Activated naive CD8-positive, alpha-beta T cell treated with anti-CD3 and anti-CD28 coated beads, Interleukin-2, amount 50 U/mL, for 24 hours (primary cell): ENCODE measurements at regions not wholly inside any gene's neighbourhood (a gene's known extent, or its start where the extent isn't known, plus 50 kb on each side); places are given as distances from the start of the nearest gene placed in this dataset.

Source experiments
- ATAC-seq: fragments of 150-1000 bp; cut with Tn5 transposase; one replicate; pipeline ENCODE4 v1.10.0; 2021
- DNase-seq: peaks from one replicate; pipeline ENCODE4 v3.0.0; 2021
- H3K27ac Mint-ChIP-seq: one replicate; pipeline ENCODE4 v1.8.0; 2021; ENCODE audit warnings: mild to moderate bottlenecking, mixed read lengths
- H3K27me3 Mint-ChIP-seq: one replicate; pipeline ENCODE4 v1.8.0; 2021; ENCODE audit warnings: mixed read lengths
- H3K36me3 Mint-ChIP-seq: one replicate; pipeline ENCODE4 v1.8.0; 2021; ENCODE audit warnings: low read depth, mixed read lengths
- H3K4me1 Mint-ChIP-seq: one replicate; pipeline ENCODE4 v1.8.0; 2021; ENCODE audit warnings: mixed read lengths
- H3K4me3 Mint-ChIP-seq: one replicate; pipeline ENCODE4 v1.8.0; 2021; ENCODE audit warnings: mild to moderate bottlenecking, moderate library complexity, mixed read lengths
- H3K9me3 Mint-ChIP-seq: one replicate; pipeline ENCODE4 v1.8.0; 2021; ENCODE audit warnings: mixed read lengths

DNA sequence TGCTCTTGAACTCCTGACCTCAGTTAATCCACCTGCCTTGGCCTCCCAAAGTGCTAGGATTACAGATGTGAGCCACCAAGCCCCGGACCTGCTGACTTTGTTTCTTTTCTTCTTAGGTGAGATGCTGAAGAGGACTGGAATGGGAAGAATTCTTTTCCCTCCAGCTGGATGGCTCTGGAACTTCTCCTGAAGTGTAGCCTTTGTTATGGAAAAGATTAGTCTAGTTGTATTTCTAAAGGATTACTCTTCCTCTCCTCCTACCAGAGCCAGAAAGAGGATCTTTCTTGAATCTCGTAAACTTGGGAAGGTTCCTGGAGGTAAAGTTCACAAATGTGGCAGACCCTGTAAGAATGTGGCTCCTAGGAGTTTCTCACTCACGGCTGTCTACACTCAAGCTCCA lies 95.4 kb upstream of the LARGE1 start:
- Mint-ChIP-seq H3K4me3 (no peak overlapping the region), H3K36me3 (no peaks in the 10 kb centered on the region), H3K27me3 (no peaks in the 10 kb centered on the region), H3K4me1 (no peaks in the 10 kb centered on the region), H3K27ac (no peak overlapping the region), H3K9me3 (peaks cover 19% of the 10 kb centered on the region)
- no peak for ATAC-seq
- no peak for DNase-seq

DNA sequence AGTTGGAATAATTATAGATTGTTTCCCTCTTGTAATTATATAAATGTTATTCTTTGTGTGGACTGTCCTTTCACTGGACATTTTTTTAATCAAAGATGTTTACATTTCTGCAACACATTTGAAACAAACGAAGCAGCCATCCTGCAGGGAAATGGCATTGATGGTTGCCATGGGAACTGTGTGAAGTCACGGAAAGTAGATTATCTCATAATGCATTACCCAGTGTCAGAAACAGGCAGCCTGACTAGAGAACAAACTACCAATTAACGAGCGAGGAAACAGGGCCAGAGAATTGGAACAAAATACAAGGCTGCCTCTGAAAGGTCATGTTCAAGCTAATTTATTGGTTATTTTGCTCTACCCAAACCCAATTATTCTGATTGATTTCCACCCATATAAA lies 96.9 kb upstream of the LARGE1 start:
- ATAC-seq, result no peak
- H3K9me3 Mint-ChIP-seq, result peaks cover 19% of the 10 kb centered on the region
- no peaks in the 10 kb centered on the region for H3K36me3 Mint-ChIP-seq
- DNase-seq, result no peak
- H3K4me1 Mint-ChIP-seq, result no peaks in the 10 kb centered on the region
- no peaks in the 10 kb centered on the region for H3K27me3 Mint-ChIP-seq
- H3K27ac Mint-ChIP-seq, result no peak overlapping the region
- H3K4me3 Mint-ChIP-seq, result no peak overlapping the region

- Mint-ChIP-seq H3K27ac (no peak overlapping the region), H3K36me3 (no peaks in the 10 kb centered on the region), H3K9me3 (peaks cover 18% of the 10 kb centered on the region), H3K27me3 (no peaks in the 10 kb centered on the region), H3K4me1 (no peaks in the 10 kb centered on the region), H3K4me3 (no peak overlapping the region)
- no peak for DNase-seq
- no peak for ATAC-seq
Observed at GRCh38 chr22:34019190-34019845, 99.0 kb upstream of the LARGE1 start.

- peaks cover 30% of the 10 kb centered on the region for H3K9me3 Mint-ChIP-seq
Observed at GRCh38 chr22:34035209-34035608, 114.9 kb upstream of the LARGE1 start.

DNA sequence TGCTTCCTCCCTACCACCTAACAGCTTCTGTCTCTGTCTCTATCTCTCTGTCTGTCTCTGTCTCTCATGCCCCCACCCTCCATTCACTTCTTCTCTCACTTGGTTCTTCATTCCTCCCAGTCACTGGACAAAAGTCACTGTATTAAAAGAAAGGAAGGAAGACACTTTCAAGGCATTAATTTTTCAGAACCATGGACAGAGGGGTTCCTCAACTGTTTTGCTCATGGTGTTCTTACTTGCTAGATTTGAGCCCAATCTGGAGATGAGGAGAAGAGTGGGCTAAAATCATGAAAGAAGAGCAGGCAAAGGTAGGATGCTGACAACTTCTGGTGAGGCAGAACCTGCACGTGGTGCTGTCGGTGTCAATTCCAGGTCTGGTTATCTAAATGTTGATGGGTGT lies 116.7 kb upstream of the LARGE1 start:
- ATAC-seq (no peak), DNase-seq (no peak)
- H3K36me3 Mint-ChIP-seq, result no peaks in the 10 kb centered on the region
- peaks cover 25% of the 10 kb centered on the region for H3K9me3 Mint-ChIP-seq
- no peak overlapping the region for H3K27ac Mint-ChIP-seq
- no peaks in the 10 kb centered on the region for H3K27me3 Mint-ChIP-seq
- H3K4me1 Mint-ChIP-seq, result no peaks in the 10 kb centered on the region
- no peak overlapping the region for H3K4me3 Mint-ChIP-seq

More at GRCh38 chr22:34035209-34035608, 114.9 kb upstream of the LARGE1 start:
- Mint-ChIP-seq H3K36me3 (no peaks in the 10 kb centered on the region), H3K27me3 (peaks cover 2% of the 10 kb centered on the region), H3K4me1 (no peaks in the 10 kb centered on the region), H3K4me3 (no peak overlapping the region), H3K27ac (no peak overlapping the region)
- no peak for DNase-seq
- ATAC-seq, result no peak

GRCh38 chr22:34038801-34039555 lies 118.7 kb upstream of the LARGE1 start:
- DNase-seq (no peak), ATAC-seq (no peak)
- Mint-ChIP-seq H3K36me3 (no peaks in the 10 kb centered on the region), H3K4me1 (no peaks in the 10 kb centered on the region), H3K27ac (no peak overlapping the region), H3K9me3 (peaks cover 18% of the 10 kb centered on the region), H3K27me3 (no peaks in the 10 kb centered on the region), H3K4me3 (no peak overlapping the region)

DNA sequence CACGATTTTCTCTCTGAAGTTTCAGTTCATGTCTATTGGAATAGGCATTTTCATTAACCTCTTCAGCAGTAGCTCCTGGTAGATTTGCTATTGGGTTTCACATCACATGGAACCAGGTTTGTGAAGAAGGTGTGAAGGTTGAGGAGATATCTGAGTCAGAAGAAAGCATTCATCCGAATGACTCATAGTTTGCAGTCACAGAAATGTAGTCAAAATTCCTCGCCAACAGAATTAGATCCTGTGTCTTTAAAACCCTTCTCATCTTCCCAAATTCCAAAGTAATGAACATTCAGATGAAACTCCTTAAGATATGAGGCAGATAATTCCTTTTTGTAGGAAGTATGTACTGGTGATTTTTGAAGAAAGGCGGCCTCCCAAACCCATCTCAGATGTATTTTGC lies 125.0 kb upstream of the LARGE1 start:
- no peak for ATAC-seq
- no peaks in the 10 kb centered on the region for H3K36me3 Mint-ChIP-seq
- no peaks in the 10 kb centered on the region for H3K4me1 Mint-ChIP-seq
- H3K9me3 Mint-ChIP-seq, result no peaks in the 10 kb centered on the region
- H3K27me3 Mint-ChIP-seq, result no peaks in the 10 kb centered on the region
- no peak overlapping the region for H3K4me3 Mint-ChIP-seq
- no peak overlapping the region for H3K27ac Mint-ChIP-seq
- no peak for DNase-seq

DNA sequence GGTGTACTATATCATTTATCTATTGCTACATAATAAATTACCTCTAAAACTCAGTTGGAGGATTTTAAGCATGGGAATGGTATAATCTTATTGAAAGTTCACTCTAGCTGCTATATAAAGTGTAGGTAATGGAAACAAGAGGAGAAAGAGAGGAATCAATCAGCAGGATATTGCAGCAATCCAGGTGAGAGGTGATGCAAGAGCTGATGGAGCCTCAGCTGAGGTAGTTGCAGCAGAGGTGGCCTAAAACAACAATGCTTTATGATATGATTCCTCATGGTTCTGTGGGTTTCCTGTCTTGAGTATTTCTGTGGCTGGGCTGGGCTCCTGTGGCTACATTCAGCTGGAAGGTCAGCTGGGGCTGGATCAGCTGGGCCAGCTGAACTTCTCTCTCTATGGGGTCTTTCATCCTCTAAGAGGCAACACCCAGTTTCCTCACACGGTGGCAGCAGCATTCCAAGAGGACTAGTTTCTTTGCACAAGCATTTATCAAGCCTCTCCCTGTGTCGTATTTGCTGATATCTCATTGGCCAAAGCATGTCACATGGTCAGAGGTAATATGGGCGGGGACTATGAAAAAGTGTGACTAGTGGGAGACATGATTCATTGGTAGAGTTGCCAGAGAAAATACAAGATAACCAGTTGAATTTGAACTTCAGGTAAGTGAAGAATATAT lies 135.4 kb upstream of the LARGE1 start:
- H3K4me3 Mint-ChIP-seq, result no peak overlapping the region
- no peak overlapping the region for H3K27ac Mint-ChIP-seq
- H3K27me3 Mint-ChIP-seq, result no peaks in the 10 kb centered on the region
- H3K4me1 Mint-ChIP-seq, result no peaks in the 10 kb centered on the region
- H3K36me3 Mint-ChIP-seq, result no peaks in the 10 kb centered on the region
- H3K9me3 Mint-ChIP-seq, result peaks cover 12% of the 10 kb centered on the region
- DNase-seq (no peak), ATAC-seq (no peak)

DNA sequence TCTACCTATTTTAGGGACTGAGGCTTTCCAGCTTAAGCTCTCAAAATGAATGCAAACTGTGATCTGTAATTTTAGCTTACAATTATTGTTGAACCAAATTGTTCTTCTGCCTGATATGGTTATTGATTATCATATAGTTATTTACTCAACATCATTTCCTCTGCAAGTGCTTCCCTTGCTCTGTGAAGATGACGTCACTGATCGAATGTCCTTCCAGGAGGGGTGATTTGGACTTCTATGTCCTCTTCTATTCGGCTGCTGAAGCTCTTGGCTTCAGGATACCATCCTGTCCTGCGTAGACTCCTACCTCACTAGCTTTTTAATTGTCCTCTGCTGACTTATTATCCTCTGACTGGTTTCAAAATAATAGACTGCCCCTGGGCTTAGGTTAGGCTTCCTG lies 137.4 kb upstream of the LARGE1 start:
- no peaks in the 10 kb centered on the region for H3K4me1 Mint-ChIP-seq
- DNase-seq (no peak), ATAC-seq (no peak)
- no peaks in the 10 kb centered on the region for H3K27me3 Mint-ChIP-seq
- H3K36me3 Mint-ChIP-seq, result no peaks in the 10 kb centered on the region
- H3K4me3 Mint-ChIP-seq, result no peak overlapping the region
- no peak overlapping the region for H3K27ac Mint-ChIP-seq
- H3K9me3 Mint-ChIP-seq, result peaks cover 14% of the 10 kb centered on the region

GRCh38 chr22:34064696-34065095 lies 144.4 kb upstream of the LARGE1 start:
- Mint-ChIP-seq H3K27ac (no peak overlapping the region), H3K36me3 (no peaks in the 10 kb centered on the region), H3K4me1 (no peaks in the 10 kb centered on the region), H3K27me3 (no peaks in the 10 kb centered on the region), H3K4me3 (no peak overlapping the region), H3K9me3 (peaks cover 6% of the 10 kb centered on the region)
- ATAC-seq (no peak), DNase-seq (no peak)

DNA sequence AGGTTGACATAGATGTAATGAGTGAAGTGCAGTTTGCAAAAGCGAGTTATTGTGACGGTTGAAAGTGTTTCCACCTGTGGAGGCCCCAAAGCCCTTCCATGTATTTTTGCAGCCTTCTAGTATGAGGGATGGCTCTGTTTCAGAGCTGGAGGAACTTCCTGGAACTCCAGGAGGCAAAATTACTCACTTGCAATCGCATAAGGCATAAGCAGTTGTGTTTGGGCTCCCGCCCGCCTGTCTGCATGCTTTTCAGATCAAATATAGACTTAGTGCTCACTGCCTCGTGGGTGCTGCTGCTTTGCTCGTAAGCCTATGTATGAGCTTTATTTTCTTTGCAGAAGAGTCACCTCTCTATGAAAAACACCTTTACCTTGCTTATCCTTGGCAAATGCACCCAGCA lies 146.8 kb upstream of the LARGE1 start:
- peaks cover under 1% of the 10 kb centered on the region for H3K9me3 Mint-ChIP-seq
- DNase-seq (no peak), ATAC-seq (no peak)
- H3K4me3 Mint-ChIP-seq, result no peak overlapping the region
- no peaks in the 10 kb centered on the region for H3K27me3 Mint-ChIP-seq
- H3K4me1 Mint-ChIP-seq, result no peaks in the 10 kb centered on the region
- no peaks in the 10 kb centered on the region for H3K36me3 Mint-ChIP-seq
- no peak overlapping the region for H3K27ac Mint-ChIP-seq

DNA sequence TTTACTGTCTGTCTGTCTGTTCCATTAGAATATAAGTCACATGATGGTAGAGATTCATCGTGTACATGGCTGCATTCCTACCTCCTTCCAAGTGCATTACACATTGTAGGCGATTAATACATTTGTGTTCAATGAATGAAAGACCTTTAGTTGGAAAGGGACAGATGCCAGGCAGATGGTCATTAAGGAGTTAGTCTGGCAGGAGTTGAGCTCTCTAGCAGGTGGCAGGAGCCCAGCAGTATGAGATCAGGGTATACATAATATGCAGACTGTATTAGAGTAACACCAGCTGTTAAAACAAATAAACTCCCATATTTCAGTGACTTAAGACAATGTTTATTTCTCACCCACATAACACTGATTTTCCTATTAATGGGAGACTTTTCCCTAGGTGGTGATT lies 147.7 kb upstream of the LARGE1 start:
- Mint-ChIP-seq H3K9me3 (no peaks in the 10 kb centered on the region), H3K27ac (no peak overlapping the region), H3K4me3 (no peak overlapping the region), H3K4me1 (no peaks in the 10 kb centered on the region), H3K36me3 (no peaks in the 10 kb centered on the region), H3K27me3 (no peaks in the 10 kb centered on the region)
- ATAC-seq, result no peak
- DNase-seq, result no peak

GRCh38 chr22:34070051-34070450 lies 149.8 kb upstream of the LARGE1 start:
- Mint-ChIP-seq H3K4me1 (no peaks in the 10 kb centered on the region), H3K27me3 (no peaks in the 10 kb centered on the region), H3K36me3 (no peaks in the 10 kb centered on the region), H3K4me3 (no peak overlapping the region), H3K9me3 (no peaks in the 10 kb centered on the region), H3K27ac (no peak overlapping the region)
- DNase-seq (no peak), ATAC-seq (no peak)

GRCh38 chr22:34070531-34070930 lies 150.3 kb upstream of the LARGE1 start:
- ATAC-seq (no peak), DNase-seq (no peak)
- Mint-ChIP-seq H3K36me3 (no peaks in the 10 kb centered on the region), H3K9me3 (no peaks in the 10 kb centered on the region), H3K4me1 (no peaks in the 10 kb centered on the region), H3K4me3 (no peak overlapping the region), H3K27ac (no peak overlapping the region), H3K27me3 (no peaks in the 10 kb centered on the region)

DNA sequence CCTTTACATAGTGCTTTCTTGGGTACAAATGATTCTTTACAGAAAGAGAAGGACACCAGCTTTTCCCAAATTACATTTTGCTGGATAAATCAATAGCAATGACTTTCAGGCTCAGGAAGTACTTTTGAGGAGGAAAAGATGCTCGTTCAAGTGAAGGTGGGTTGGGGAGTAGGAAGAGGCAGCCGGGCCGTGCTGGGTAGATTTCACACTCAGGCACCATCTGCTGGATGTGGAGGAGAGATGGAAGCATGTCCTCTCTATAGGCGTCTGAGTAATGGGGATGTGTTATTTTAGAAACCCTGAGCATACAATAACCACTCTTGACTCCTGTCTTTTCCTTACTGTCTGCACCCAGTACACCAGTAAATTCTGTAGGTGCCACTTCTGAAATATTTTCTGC lies 152.3 kb upstream of the LARGE1 start:
- H3K9me3 Mint-ChIP-seq, result no peaks in the 10 kb centered on the region
- no peak for ATAC-seq
- no peaks in the 10 kb centered on the region for H3K4me1 Mint-ChIP-seq
- no peak overlapping the region for H3K27ac Mint-ChIP-seq
- no peaks in the 10 kb centered on the region for H3K27me3 Mint-ChIP-seq
- H3K4me3 Mint-ChIP-seq, result no peak overlapping the region
- no peaks in the 10 kb centered on the region for H3K36me3 Mint-ChIP-seq
- DNase-seq, result no peak
